OCI-LY7 (cell line): ENCODE measurements at regions not wholly inside any gene's neighbourhood (a gene's known extent, or its start where the extent isn't known, plus 50 kb on each side); places are given as distances from the start of the nearest gene placed in this dataset.
"Not testable (repeated sequence)": the region's sequence is repeated elsewhere in the genome, so short reads cannot be mapped to it uniquely, and the experiment has no call there.

ENCODE experiments used
- BruUV-seq: library from RNA; stranded (reverse); fragments of 400-500 nt; replicated peaks from 2 replicates; lab custom pipeline; 2021; lab: Mats Ljungman, UMichigan
- CTCF ChIA-PET: fragments of 300-600 bp; sonication (Branson Sonifier 250); formaldehyde crosslinking; loops from one replicate; lab custom pipeline; 2022; ENCODE audit warnings: antibody characterized with exemption; ENCODE audit not compliant: unreplicated experiment; lab: Charles Lee
- POLR2A ChIA-PET: fragments of 300-600 bp; sonication (Branson Sonifier 250); formaldehyde crosslinking; loops from one replicate; lab custom pipeline; 2022; ENCODE audit warnings: antibody characterized with exemption; lab: Charles Lee
- DNase-seq: peaks from one replicate; pipeline ENCODE4 v3.0.0-alpha.2; 2015; ENCODE audit warnings: low spot score
- H2AFZ ChIP-seq: fragments of 200-600 bp; sonication (generic), shearing (Covaris generic); 2 replicates; pipeline ENCODE4 v1.6.1; 2014; ENCODE audit warnings: mild to moderate bottlenecking, antibody characterized with exemption, low read length, moderate library complexity
- H3K27ac ChIP-seq: fragments of 200-600 bp; sonication (generic); 2 replicates; pipeline ENCODE4 v1.5.1; 2014; ENCODE audit warnings: mixed run types, low read depth, mild to moderate bottlenecking, moderate library complexity, low read length, inconsistent platforms; ENCODE audit not compliant: poor library complexity, severe bottlenecking
- H3K36me3 ChIP-seq: fragments of 200-600 bp; sonication (generic); 2 replicates; pipeline ENCODE4 v1.6.1; 2014; ENCODE audit warnings: mild to moderate bottlenecking, antibody characterized with exemption, low read length, moderate library complexity, mixed read lengths; ENCODE audit not compliant: insufficient read depth
- H3K4me1 ChIP-seq: fragments of 200-600 bp; sonication (generic); 2 replicates; pipeline ENCODE4 v1.5.1; 2014; ENCODE audit warnings: mild to moderate bottlenecking, low read length; ENCODE audit not compliant: insufficient read depth, poor library complexity, severe bottlenecking
- H3K4me2 ChIP-seq: fragments of 200-600 bp; sonication (generic); 2 replicates; pipeline ENCODE4 v1.6.1; 2014; ENCODE audit warnings: mild to moderate bottlenecking, low read length
- H3K4me3 ChIP-seq: fragments of 200-600 bp; sonication (generic); 2 replicates; pipeline ENCODE4 v1.5.1; 2014; ENCODE audit warnings: mild to moderate bottlenecking, low read depth, low read length; ENCODE audit not compliant: poor library complexity, severe bottlenecking
- H3K79me2 ChIP-seq: fragments of 200-600 bp; sonication (generic); 2 replicates; pipeline ENCODE4 v1.6.1; 2016; ENCODE audit warnings: low read depth, mild to moderate bottlenecking, low read length, moderate library complexity, mixed read lengths; ENCODE audit not compliant: insufficient read depth
- H3K9me2 ChIP-seq: fragments of 200-600 bp; sonication (generic); 2 replicates; pipeline ENCODE4 v1.6.1; 2016; ENCODE audit warnings: mild to moderate bottlenecking, low read length, mixed read lengths; ENCODE audit not compliant: insufficient read depth
- H3K9me3 ChIP-seq: fragments of 200-600 bp; sonication (generic); 2 replicates; pipeline ENCODE4 v1.6.1; 2014; ENCODE audit warnings: mild to moderate bottlenecking, mixed run types, low read length, mixed read lengths
- H4K20me1 ChIP-seq: fragments of 200-600 bp; sonication (generic); 2 replicates; pipeline ENCODE4 v1.6.1; 2014; ENCODE audit warnings: mild to moderate bottlenecking, antibody characterized with exemption, low read length, moderate library complexity, mixed read lengths; ENCODE audit not compliant: insufficient read depth
- EZH2phosphoT487 ChIP-seq: fragments of 200-600 bp; sonication (generic); IDR thresholded peaks from 2 replicates; pipeline ENCODE4 v1.6.1; 2018; ENCODE audit warnings: low read depth, borderline replicate concordance, mild to moderate bottlenecking, mixed run types, antibody characterized with exemption, low read length, moderate library complexity, mixed read lengths
- intact Hi-C: fragments of 100-400 bp; cut with micrococcal nuclease; formaldehyde crosslinking; loops from one replicate; pipeline ENCODE4 v1.10.0; 2022; ENCODE audit not compliant: unreplicated experiment
- TF ChIP-seq, protein P1 (sequence below): fragments of 200-600 bp; sonication (generic); conservative IDR thresholded peaks from 2 replicates; pipeline ENCODE4 v1.5.1; 2014; ENCODE audit warnings: mild to moderate bottlenecking, antibody characterized with exemption, low read length, moderate library complexity, mixed read lengths

DNA sequence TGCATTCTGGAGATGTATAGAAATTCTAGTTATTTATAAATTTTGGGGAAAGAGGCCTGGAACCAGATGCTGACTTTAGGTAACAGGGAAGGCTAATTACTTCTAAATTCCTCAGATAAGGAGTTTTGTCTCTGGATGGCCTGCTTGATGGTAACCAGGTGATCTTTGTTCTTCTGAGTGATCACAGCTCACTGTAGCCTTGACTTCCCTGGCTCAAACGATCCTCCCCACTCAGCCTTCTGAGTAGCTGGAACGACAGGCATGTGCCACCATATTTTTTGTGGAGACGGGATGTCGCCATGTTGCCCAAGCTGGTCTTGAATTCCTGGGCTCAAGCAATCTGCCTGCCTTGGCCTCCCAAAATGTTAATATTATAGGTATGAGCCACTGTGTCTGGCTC, 54.4 kb upstream of the MSH6 start:
- ChIA-PET CTCF (interaction anchor here (0.6 kb wide), 1 partner anchor 11 kb away, joined by 3 read pairs; no protein-coding TSS in a partner anchor), POLR2A (interaction anchor here (0.6 to 3.0 kb wide), 4 partner anchors 10 to 76 kb away, joined by 3 to 11 read pairs (median 4); no protein-coding TSS in a partner anchor)
- intact Hi-C loops: no loop called here
- peaks cover 78% of the 10 kb centered on the region for H3K4me1 ChIP-seq
- DNase-seq: no peak
- H3K4me2 ChIP-seq: no peak overlapping the region
- no peaks in the 10 kb centered on the region for H3K9me2 ChIP-seq
- H2AFZ ChIP-seq: no peak overlapping the region
- H3K79me2 ChIP-seq: peaks cover 84% of the 10 kb centered on the region
- peak overlapping the region; percentile 100 for H3K27ac ChIP-seq
- no TSS peak for BruUV-seq
- no peaks in the 10 kb centered on the region for H4K20me1 ChIP-seq
- TF ChIP-seq, protein P1, sequence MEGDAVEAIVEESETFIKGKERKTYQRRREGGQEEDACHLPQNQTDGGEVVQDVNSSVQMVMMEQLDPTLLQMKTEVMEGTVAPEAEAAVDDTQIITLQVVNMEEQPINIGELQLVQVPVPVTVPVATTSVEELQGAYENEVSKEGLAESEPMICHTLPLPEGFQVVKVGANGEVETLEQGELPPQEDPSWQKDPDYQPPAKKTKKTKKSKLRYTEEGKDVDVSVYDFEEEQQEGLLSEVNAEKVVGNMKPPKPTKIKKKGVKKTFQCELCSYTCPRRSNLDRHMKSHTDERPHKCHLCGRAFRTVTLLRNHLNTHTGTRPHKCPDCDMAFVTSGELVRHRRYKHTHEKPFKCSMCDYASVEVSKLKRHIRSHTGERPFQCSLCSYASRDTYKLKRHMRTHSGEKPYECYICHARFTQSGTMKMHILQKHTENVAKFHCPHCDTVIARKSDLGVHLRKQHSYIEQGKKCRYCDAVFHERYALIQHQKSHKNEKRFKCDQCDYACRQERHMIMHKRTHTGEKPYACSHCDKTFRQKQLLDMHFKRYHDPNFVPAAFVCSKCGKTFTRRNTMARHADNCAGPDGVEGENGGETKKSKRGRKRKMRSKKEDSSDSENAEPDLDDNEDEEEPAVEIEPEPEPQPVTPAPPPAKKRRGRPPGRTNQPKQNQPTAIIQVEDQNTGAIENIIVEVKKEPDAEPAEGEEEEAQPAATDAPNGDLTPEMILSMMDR: no peak
- no peak for TF ChIP-seq EZH2phosphoT487
- peaks cover 12% of the 10 kb centered on the region; the same call in 1 of the 2 replicates for H3K9me3 ChIP-seq
- peaks cover 86% of the 10 kb centered on the region for H3K36me3 ChIP-seq
- no peak overlapping the region for H3K4me3 ChIP-seq

DNA sequence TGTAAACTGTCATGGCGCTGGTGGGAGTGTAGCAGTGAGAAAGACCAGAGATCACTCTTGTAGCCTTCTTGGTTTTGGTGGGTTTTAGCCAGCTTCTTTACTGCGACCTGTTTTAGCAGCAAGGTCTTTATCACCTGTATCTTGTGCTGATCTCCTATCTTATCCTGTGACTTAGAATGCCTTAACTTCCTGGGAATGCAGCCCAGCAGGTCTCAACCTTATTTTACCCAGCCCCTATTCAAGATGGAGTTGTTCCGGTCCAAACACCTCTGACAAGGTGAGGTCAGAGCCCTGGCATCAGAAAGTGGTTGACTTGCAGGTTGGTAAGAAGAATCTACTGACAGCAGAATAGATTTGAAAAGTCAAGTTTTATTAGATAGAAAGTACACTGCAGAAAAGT, 55.0 kb upstream of the MSH6 start:
- H3K4me3 ChIP-seq: no peak overlapping the region
- H3K36me3 ChIP-seq: peaks cover 86% of the 10 kb centered on the region
- ChIA-PET CTCF (interaction anchor here (0.6 kb wide), 1 partner anchor 10 kb away, joined by 3 read pairs; no protein-coding TSS in a partner anchor), POLR2A (interaction anchor here (0.6 to 6.5 kb wide), 4 partner anchors 7 to 73 kb away, joined by 3 to 78 read pairs (median 44); no protein-coding TSS in a partner anchor)
- TF ChIP-seq, protein P1: no peak
- TF ChIP-seq EZH2phosphoT487: no peak
- H3K4me1 ChIP-seq: peaks cover 79% of the 10 kb centered on the region
- no peak for DNase-seq
- BruUV-seq: no TSS peak
- 0 out of 2 replicates have a peak overlapping the region, but pooled peaks have one; percentile 25 for H3K4me2 ChIP-seq
- intact Hi-C loops: no loop called here
- peaks cover 78% of the 10 kb centered on the region for H3K79me2 ChIP-seq
- no peaks in the 10 kb centered on the region for H4K20me1 ChIP-seq
- peaks cover 12% of the 10 kb centered on the region; the same call in 1 of the 2 replicates for H3K9me3 ChIP-seq
- H3K27ac ChIP-seq: peak overlapping the region; percentile 100
- no peak overlapping the region for H2AFZ ChIP-seq
- no peaks in the 10 kb centered on the region for H3K9me2 ChIP-seq

DNA sequence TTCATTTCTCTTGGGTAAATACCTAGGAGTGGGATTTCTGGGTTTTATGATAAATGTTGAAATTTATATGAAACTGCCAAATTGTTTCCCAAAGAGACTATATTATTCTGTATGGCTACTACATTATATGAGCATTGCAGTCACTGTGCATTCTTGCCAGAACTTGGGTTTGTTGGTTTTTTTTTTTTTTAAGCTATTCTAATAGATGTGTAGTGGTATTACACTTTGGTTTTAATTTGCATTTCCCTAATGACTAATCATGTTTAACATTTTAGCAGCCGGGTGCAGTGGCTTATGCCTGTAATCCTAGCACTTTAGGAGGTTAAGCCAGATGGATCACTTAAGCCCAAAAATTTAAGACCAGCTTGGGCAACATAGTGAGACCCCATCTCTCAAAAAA, 56.0 kb upstream of the MSH6 start:
- DNase-seq, H2AFZ ChIP-seq, intact Hi-C loops, CTCF ChIA-PET, H4K20me1 ChIP-seq, H3K9me2 ChIP-seq, BruUV-seq, H3K4me3 ChIP-seq: not testable (repeated sequence)
- peaks cover 12% of the 10 kb centered on the region; the same call in 1 of the 2 replicates for H3K9me3 ChIP-seq
- peaks cover 86% of the 10 kb centered on the region for H3K36me3 ChIP-seq
- POLR2A ChIA-PET: interaction anchor here (0.6 to 11.8 kb wide), 15 partner anchors 8 to 402 kb away, joined by 3 to 242 read pairs (median 4); no protein-coding TSS in a partner anchor
- peak overlapping the region; percentile 100 for H3K27ac ChIP-seq
- H3K4me1 ChIP-seq: peaks cover 79% of the 10 kb centered on the region
- peaks cover 78% of the 10 kb centered on the region for H3K79me2 ChIP-seq
- H3K4me2 ChIP-seq: peak overlapping the region; percentile 25; the same call in 1 of the 2 replicates
